CD4-positive, alpha-beta T cell treated with Interleukin-12 subunit alpha and Interleukin-12 subunit beta, for 1 hour (primary cell): ENCODE measurements at regions not wholly inside any gene's neighbourhood (a gene's known extent, or its start where the extent isn't known, plus 50 kb on each side); places are given as distances from the start of the nearest gene placed in this dataset.

ENCODE experiments used
- DNase-seq: peaks from one replicate; pipeline ENCODE4 v3.0.0-alpha.2; 2020

GRCh38 chr2:144151851-144152250 is 368.1 kb downstream of the ZEB2 start:
- no peak for DNase-seq

- DNase-seq: no peak
Observed at GRCh38 chr2:144151405-144151804, 368.5 kb downstream of the ZEB2 start.

- no peak for DNase-seq
Observed at GRCh38 chr2:144147356-144147755, 372.6 kb downstream of the ZEB2 start.

GRCh38 chr2:144146876-144147275 is 373.0 kb downstream of the ZEB2 start:
- DNase-seq: no peak

GRCh38 chr2:144146076-144146475 is 373.8 kb downstream of the ZEB2 start:
- DNase-seq: no peak

- DNase-seq: no peak
Observed at GRCh38 chr2:144143294-144144151, 376.4 kb downstream of the ZEB2 start.

GRCh38 chr2:144140891-144141290 is 379.0 kb downstream of the ZEB2 start:
- no peak for DNase-seq

GRCh38 chr2:144137705-144138428 is 382.1 kb downstream of the ZEB2 start:
- DNase-seq: no peak

GRCh38 chr2:144137272-144137671 is 382.6 kb downstream of the ZEB2 start:
- no peak for DNase-seq

GRCh38 chr2:144136297-144137010 is 383.5 kb downstream of the ZEB2 start:
- no peak for DNase-seq

GRCh38 chr2:144133936-144134665 is 385.8 kb downstream of the ZEB2 start:
- no peak for DNase-seq

GRCh38 chr2:144132357-144132756 is 387.6 kb downstream of the ZEB2 start:
- DNase-seq: no peak

GRCh38 chr2:144131042-144131441 is 388.9 kb downstream of the ZEB2 start:
- DNase-seq: no peak

- no peak for DNase-seq
Observed at GRCh38 chr2:144130551-144130950, 389.4 kb downstream of the ZEB2 start.

- DNase-seq: no peak
Observed at GRCh38 chr2:144128130-144128746, 391.7 kb downstream of the ZEB2 start.

- DNase-seq: no peak
Observed at GRCh38 chr2:144127693-144128092, 392.2 kb downstream of the ZEB2 start.

GRCh38 chr2:144126302-144126701 is 393.6 kb downstream of the ZEB2 start:
- DNase-seq: no peak

GRCh38 chr2:144125751-144126150 is 394.2 kb downstream of the ZEB2 start:
- no peak for DNase-seq

GRCh38 chr2:144124882-144125281 is 395.0 kb downstream of the ZEB2 start:
- DNase-seq: no peak

- no peak for DNase-seq
Observed at GRCh38 chr2:144120487-144120886, 399.4 kb downstream of the ZEB2 start.

- no peak for DNase-seq
Observed at GRCh38 chr2:144117086-144117485, 402.8 kb downstream of the ZEB2 start.

- DNase-seq: no peak
Observed at GRCh38 chr2:144115739-144116291, 404.1 kb downstream of the ZEB2 start.
